GM21515 (cell line): ENCODE measurements at regions not wholly inside any gene's neighbourhood (a gene's known extent, or its start where the extent isn't known, plus 50 kb on each side); places are given as distances from the start of the nearest gene placed in this dataset.
"Not testable (repeated sequence)": the region's sequence is repeated elsewhere in the genome, so short reads cannot be mapped to it uniquely, and the experiment has no call there.

ENCODE experiments used
- ATAC-seq: cut with Tn5 transposase; IDR thresholded peaks from one replicate; pipeline ENCODE4 v1.9.1; 2021; ENCODE audit not compliant: unreplicated experiment

DNA sequence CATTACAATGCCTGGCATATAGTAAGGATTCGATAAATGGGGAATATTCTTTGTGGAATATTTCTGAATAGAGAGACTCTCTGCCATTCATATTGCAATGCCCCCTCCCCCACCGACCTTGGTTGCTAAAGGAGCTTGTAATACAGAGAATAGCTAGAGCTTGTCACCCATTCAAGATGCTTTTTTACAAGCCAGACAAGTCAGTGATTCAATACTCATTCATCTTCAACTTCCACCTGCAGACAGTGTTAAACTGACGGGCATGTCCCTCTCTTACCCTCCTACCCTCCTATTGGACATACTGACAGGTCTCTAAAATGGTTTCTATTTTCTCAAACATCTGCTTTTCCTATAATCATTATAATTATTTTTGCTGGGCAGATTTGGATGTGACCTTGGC, 257.4 kb downstream of the KCNJ2 start:
- ATAC-seq: no peak

DNA sequence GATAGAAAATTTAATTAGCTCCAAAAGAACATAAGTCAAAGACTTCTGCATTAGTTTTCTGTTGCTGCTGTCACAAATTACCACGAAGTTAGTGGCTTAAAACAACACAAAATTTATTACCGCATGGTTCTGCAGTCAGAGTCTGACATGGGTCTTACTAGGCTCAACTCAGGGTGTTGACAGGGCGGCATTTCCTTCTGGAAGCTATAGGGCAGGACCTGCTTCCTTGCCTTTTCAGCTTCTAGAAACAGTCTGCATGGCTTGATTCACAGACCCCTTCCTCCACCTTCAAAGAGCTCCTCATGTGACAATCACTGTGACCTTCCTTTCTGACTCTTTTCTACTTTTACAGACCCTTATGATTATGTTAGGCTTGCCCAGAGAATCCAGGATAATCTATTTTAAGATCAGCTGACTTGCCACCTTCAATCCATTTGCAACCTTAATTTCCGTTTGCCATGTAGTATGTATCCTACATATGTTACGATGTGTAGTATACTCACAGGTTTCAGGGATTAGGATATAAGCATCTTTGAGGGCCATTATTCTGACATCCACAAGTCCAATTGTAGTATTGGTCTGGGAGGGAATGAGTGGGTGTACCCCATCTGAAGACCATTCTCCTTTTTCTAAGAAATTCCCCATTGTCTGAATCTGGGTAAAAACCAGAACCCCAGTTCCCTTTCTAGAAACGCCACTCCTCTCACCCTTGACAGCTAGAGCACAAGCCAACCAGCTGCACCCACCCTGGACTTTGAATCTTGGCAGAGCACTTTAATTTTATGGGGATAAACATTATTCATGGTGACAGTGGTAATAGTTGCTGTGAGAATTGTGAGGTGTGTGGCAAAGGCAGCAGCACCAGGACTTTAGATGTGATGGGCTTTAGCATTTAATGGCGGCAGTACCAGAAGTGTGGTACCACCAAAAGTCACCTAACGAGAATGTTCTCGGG, 265.5 kb downstream of the KCNJ2 start:
- no peak for ATAC-seq

DNA sequence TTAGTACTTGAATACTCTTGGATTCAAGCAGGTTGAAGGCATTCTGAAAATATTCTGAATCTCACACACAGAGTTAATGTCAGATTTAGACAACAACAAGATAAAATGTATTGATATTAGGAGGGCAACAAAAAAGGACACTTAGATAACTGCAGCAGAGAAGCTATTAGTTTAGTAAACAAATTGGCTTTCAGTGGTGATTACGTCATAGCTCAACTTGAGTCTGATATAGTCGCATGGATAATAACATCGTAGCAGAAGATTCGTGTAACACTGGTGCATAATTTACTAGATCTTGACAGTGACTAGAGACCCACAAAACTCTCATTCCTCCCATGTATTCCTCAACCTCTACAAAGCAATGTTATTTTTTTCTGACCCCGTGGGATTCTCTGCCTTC, 268.3 kb downstream of the KCNJ2 start:
- ATAC-seq: no peak

- no peak for ATAC-seq
These were observed 277.1 kb downstream of the KCNJ2 start for GRCh38 chr17:70446446-70446845.

- ATAC-seq: no peak
These were observed 278.3 kb downstream of the KCNJ2 start for GRCh38 chr17:70447588-70447987.

DNA sequence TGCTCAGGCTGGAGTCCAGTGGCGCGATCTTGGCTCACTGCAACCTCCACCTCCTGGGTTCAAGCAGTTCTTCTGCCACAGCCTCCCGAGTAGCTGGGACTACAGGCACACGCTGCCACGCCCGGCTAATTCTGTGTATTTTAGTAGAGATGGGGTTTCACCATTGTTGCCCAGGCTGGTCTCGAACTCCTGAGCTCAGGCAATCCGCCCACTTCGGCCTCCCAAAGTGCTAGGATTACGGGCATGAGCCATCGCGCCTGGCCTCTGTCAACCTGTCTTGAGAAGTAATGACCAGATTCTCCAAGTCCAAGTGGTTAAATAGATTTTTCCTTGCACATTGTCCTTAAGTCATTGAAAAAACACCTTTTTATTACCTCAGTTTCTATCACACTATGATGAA, 283.7 kb downstream of the KCNJ2 start:
- not testable (repeated sequence) for ATAC-seq

- no peak for ATAC-seq
These were observed 285.0 kb downstream of the KCNJ2 start for GRCh38 chr17:70454377-70454776.

DNA sequence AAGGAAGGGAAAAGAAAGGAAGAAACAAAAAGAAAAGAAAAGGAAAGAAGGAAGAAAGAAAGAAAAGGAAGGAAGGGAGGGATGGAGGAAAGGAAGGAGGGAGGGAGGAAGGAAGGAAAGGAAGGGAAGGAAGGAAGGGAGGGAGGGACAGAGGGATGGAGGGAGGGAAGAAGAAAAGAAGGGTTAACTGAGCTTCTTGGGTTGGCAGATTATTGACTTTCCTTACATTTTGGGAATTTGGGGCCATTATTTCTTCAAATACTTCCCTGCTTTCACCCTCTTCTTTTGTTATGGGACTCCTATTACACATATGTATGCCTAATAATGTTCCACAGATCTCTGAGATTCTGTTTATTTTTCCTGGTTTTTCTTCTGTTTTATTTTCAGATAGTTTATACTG, 285.6 kb downstream of the KCNJ2 start:
- ATAC-seq: no peak

- ATAC-seq: no peak
These were observed 295.7 kb downstream of the KCNJ2 start for GRCh38 chr17:70464995-70465394.

- ATAC-seq: no peak
These were observed 299.3 kb downstream of the KCNJ2 start for GRCh38 chr17:70468661-70469060.

DNA sequence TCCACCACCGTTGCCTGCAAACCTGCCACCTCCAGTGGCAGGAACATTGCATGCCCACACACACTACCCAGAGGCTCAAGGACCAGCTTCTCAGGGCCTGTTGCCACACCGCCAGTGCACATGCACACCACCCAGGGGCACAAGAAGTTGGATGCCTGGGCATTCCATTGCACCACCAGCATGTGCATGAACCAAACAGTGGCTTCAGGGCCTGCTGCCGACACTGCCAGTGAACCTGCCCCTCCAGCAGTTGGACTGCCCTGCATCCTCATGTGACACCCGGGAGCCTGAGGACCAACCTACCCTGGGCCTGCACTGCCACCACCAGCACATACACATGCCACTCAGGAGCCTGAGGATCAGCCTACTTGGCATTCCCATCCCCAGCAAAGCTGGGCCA, 303.7 kb downstream of the KCNJ2 start:
- ATAC-seq: no peak

GRCh38 chr17:70476368-70476767, 307.0 kb downstream of the KCNJ2 start:
- no peak for ATAC-seq

- ATAC-seq: no peak
These were observed 309.6 kb downstream of the KCNJ2 start for GRCh38 chr17:70478902-70479301.

DNA sequence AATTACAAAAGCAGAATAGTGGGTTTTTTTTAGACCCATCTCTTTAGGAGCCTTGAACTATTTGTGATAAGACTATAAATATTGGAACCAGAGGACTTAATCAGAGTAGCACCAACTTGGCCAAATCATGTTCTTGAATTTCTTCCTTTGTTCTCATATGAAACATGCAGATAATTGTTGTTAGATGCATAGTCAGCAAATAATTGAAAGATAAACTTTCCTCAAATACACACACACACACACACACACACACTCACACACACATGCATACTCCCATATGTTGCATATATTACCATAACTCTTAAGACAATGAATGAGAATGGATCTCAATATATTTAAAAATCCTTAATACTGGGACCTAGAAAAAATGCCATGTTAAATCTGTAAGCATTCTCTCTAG, 310.4 kb downstream of the KCNJ2 start:
- no peak for ATAC-seq

GRCh38 chr17:70483624-70484023, 314.3 kb downstream of the KCNJ2 start:
- ATAC-seq: no peak

DNA sequence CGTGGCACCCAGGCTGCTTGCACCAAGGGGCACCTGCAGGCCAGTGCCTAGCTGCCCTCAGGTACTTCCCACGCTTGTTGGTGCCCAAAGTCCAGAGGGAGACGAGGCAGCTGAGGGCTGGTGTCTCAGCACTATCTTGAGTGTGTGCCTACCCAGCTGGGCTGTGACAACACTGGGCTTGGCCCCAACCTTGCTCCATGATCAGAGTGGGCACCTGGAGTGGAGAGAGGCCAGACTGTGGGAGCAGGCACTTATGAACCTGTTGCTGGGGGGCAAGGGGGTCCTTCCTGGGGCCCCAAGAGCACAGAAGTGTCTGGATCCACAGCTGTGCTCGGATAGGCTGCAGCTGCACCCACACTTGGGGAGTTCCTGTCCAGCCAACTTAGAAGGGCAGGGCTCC, 314.7 kb downstream of the KCNJ2 start:
- no peak for ATAC-seq

- no peak for ATAC-seq
These were observed 315.2 kb downstream of the KCNJ2 start for GRCh38 chr17:70484496-70484895.

DNA sequence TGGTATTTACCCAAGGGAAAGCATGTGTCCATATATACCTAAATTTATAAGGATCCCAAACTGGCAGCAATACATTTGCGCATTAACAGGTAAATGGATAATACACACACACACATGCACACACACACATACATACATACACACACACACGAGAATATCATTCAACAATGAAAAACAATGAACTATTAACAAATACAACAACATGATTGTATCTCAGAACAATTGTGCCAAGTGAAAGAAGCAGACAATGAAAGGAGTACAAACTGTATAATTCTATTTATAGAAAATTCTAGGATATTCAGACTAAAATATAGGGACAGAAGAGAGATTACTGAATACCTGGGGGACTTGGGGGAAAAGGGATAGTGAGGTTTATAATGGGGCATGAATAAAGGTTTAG, 323.0 kb downstream of the KCNJ2 start:
- no peak for ATAC-seq

DNA sequence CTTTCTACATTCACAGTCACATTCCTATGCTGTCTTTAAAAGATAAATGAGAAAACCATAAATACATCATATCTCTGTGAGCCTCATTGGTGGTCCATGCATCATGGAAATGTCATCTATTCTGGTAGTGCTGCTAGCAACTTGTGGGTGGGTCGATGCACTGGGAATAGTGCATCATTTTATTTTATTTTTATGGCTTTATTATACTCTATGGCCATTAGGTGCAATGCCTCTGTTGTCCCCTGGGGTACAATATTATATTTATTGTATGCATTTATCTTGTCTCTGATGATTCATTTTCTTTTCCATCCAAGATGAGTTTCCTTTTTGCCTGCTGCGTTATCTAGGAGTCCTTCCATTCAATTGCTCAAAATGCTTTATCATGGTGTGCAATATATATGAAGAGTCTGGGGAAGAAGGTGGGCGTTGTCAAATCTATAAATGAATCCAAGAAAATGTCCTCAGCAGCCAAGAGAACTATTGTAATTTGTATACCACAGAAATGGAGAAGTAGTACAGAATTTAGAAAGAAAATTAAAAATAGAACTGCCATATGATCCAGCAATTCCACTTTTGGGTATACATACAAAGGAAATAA, 324.0 kb downstream of the KCNJ2 start:
- ATAC-seq: no peak

- ATAC-seq: no peak
These were observed 329.3 kb downstream of the KCNJ2 start for GRCh38 chr17:70498631-70499030.

- ATAC-seq: no peak
These were observed 329.9 kb downstream of the KCNJ2 start for GRCh38 chr17:70499067-70499786.

DNA sequence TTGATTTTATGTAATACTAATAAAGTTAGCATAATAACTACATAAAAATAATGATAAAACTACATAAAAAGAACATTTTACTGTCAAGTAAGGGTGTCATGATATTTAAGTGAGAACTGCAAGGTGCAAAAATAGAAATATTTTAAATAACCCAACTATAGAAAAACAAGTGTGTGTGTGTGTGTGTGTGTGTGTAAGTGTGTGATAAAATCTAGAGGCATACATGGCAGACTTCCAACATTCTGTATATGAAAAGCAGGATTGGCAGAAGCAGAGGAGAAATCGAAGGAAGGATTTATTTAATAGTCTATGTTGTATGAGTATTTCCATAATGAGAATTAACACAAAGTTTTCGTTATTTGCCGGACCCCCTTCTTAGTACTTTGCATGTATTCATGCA, 334.1 kb downstream of the KCNJ2 start:
- ATAC-seq: no peak
